Neural cell (in vitro differentiated cells): ENCODE measurements at regions not wholly inside any gene's neighbourhood (a gene's known extent, or its start where the extent isn't known, plus 50 kb on each side); places are given as distances from the start of the nearest gene placed in this dataset.

Experiments used
- H2AFZ ChIP-seq: fragments of 200-600, 300-800 bp; sonication (generic), shearing (Covaris generic); 2 replicates; pipeline ENCODE4 v1.6.0; 2014; ENCODE audit warnings: low read depth, mild to moderate bottlenecking, antibody characterized with exemption, low read length, moderate library complexity
- H3F3A ChIP-seq: fragments of 200-600 bp; shearing (Covaris generic); 2 replicates; pipeline ENCODE4 v1.6.1; 2016; ENCODE audit warnings: mild to moderate bottlenecking, moderate library complexity, mixed read lengths, antibody characterized with exemption, low read length; ENCODE audit not compliant: insufficient read depth, poor library complexity, severe bottlenecking
- H3K27ac ChIP-seq: fragments of 200-600, 300-800 bp; sonication (generic), shearing (Covaris generic); 2 replicates; pipeline ENCODE4 v1.5.1; 2014; ENCODE audit warnings: mild to moderate bottlenecking, low read length, moderate library complexity
- H3K27me3 ChIP-seq: fragments of 300-800, 200-600 bp; sonication (generic), shearing (Covaris generic); 2 replicates; pipeline ENCODE4 v1.6.0; 2014; ENCODE audit warnings: mild to moderate bottlenecking, low read depth, low read length, moderate library complexity; ENCODE audit not compliant: insufficient read depth
- H3K36me3 ChIP-seq: fragments of 300-800, 200-600 bp; sonication (generic), shearing (Covaris generic); 2 replicates; pipeline ENCODE4 v1.5.1; 2014; ENCODE audit warnings: mild to moderate bottlenecking, antibody characterized with exemption, low read length, moderate library complexity; ENCODE audit not compliant: insufficient read depth
- H3K4me2 ChIP-seq: fragments of 300-800, 200-600 bp; sonication (generic), shearing (Covaris generic); 2 replicates; pipeline ENCODE4 v1.6.0; 2014; ENCODE audit warnings: mild to moderate bottlenecking, low read length
- H3K4me3 ChIP-seq: fragments of 300-800, 200-600 bp; sonication (generic), shearing (Covaris generic); 2 replicates; pipeline ENCODE4 v1.5.1; 2014; ENCODE audit warnings: mild to moderate bottlenecking, low read length, moderate library complexity
- H3K79me2 ChIP-seq: fragments of 200-600 bp; shearing (Covaris generic); replicated peaks from 2 replicates; pipeline ENCODE4 v1.6.0; 2014; ENCODE audit warnings: mild to moderate bottlenecking, low read length, moderate library complexity; ENCODE audit not compliant: insufficient read depth
- H3K9ac ChIP-seq: fragments of 300-800, 200-600 bp; sonication (generic), shearing (Covaris generic); 2 replicates; pipeline ENCODE4 v1.6.1; 2016; ENCODE audit warnings: mild to moderate bottlenecking, low read length, mixed read lengths
- H3K9me2 ChIP-seq: fragments of 200-600 bp; shearing (Covaris generic); 2 replicates; pipeline ENCODE4 v1.6.1; 2016; ENCODE audit warnings: mild to moderate bottlenecking, low read length, mixed read lengths; ENCODE audit not compliant: insufficient read depth
- H3K9me3 ChIP-seq: fragments of 200-600, 300-800 bp; sonication (generic), shearing (Covaris generic); 2 replicates; pipeline ENCODE4 v1.6.1; 2016; ENCODE audit warnings: mild to moderate bottlenecking, mixed run types, low read length, moderate library complexity, mixed read lengths
- H4K20me1 ChIP-seq: fragments of 200-600 bp; shearing (Covaris generic); 2 replicates; pipeline ENCODE4 v1.6.1; 2016; ENCODE audit warnings: mild to moderate bottlenecking, mixed run types; ENCODE audit not compliant: insufficient read depth
- EP300 ChIP-seq: fragments of 450-650 bp; conservative IDR thresholded peaks from 2 replicates; pipeline ENCODE4 v1.6.1; 2014; ENCODE audit warnings: antibody characterized with exemption, mild to moderate bottlenecking, moderate library complexity; ENCODE audit not compliant: poor library complexity, severe bottlenecking
- MXI1 ChIP-seq: fragments of 450-650 bp; conservative IDR thresholded peaks from 2 replicates; pipeline ENCODE4 v1.6.1; 2014; ENCODE audit warnings: antibody characterized with exemption, mild to moderate bottlenecking; ENCODE audit not compliant: poor library complexity, severe bottlenecking
- POLR2AphosphoS5 ChIP-seq: IDR thresholded peaks from 2 replicates; pipeline ENCODE4 v1.6.1; 2012
- RAD21 ChIP-seq: fragments of 450-650 bp; conservative IDR thresholded peaks from 2 replicates; pipeline ENCODE4 v1.6.1; 2014; ENCODE audit warnings: antibody characterized with exemption, mild to moderate bottlenecking, moderate library complexity
- SMC3 ChIP-seq: fragments of 450-650 bp; conservative IDR thresholded peaks from 2 replicates; pipeline ENCODE4 v1.6.1; 2014; ENCODE audit warnings: antibody characterized with exemption, mild to moderate bottlenecking, moderate library complexity; ENCODE audit not compliant: poor library complexity
- TAF1 ChIP-seq: IDR thresholded peaks from 2 replicates; pipeline ENCODE4 v1.6.1; 2012; ENCODE audit warnings: low read depth
- TF ChIP-seq, protein P1 (sequence below): IDR thresholded peaks from 2 replicates; pipeline ENCODE4 v1.6.1; 2012; ENCODE audit warnings: borderline replicate concordance
- TF ChIP-seq, protein P2 (sequence below): fragments of 450-650 bp; IDR thresholded peaks from 2 replicates; pipeline ENCODE4 v1.5.1; 2014; ENCODE audit warnings: antibody characterized with exemption, mild to moderate bottlenecking, moderate library complexity; ENCODE audit not compliant: poor library complexity, severe bottlenecking

DNA sequence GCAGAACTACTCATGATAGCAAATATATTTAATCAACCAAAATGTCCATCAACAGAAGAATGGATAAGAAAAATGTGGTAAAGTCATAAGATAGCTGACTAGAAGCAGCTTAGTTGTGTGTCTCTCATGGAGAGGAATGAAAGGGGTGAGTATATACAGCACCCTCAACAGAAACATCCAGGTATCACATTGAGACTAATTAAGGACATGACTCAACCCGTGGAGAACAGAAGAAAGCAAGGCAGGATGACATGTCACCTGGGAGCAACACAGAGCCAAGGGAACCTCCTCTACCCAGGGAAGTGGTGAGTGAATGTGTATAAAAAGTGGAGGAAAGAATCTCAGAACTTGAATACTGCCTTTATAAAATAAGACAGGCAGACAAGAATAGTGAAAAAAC, 1695.0 kb upstream of the CELF4 start:
- no peak overlapping the region for H3K4me2 ChIP-seq
- no peak overlapping the region for H3K27ac ChIP-seq
- H3K9me2 ChIP-seq: no peaks in the 10 kb centered on the region
- no peaks in the 10 kb centered on the region for H4K20me1 ChIP-seq
- no peak overlapping the region for H3K4me3 ChIP-seq
- H3F3A ChIP-seq: no peaks in the 10 kb centered on the region
- H3K79me2 ChIP-seq: no peaks in the 10 kb centered on the region
- H3K27me3 ChIP-seq: no peaks in the 10 kb centered on the region
- no peak overlapping the region for H2AFZ ChIP-seq
- no peaks in the 10 kb centered on the region for H3K9me3 ChIP-seq
- no peaks in the 10 kb centered on the region for H3K36me3 ChIP-seq
- TF ChIP-seq MXI1 (no peak), RAD21 (no peak)
- TF ChIP-seq, protein P1, sequence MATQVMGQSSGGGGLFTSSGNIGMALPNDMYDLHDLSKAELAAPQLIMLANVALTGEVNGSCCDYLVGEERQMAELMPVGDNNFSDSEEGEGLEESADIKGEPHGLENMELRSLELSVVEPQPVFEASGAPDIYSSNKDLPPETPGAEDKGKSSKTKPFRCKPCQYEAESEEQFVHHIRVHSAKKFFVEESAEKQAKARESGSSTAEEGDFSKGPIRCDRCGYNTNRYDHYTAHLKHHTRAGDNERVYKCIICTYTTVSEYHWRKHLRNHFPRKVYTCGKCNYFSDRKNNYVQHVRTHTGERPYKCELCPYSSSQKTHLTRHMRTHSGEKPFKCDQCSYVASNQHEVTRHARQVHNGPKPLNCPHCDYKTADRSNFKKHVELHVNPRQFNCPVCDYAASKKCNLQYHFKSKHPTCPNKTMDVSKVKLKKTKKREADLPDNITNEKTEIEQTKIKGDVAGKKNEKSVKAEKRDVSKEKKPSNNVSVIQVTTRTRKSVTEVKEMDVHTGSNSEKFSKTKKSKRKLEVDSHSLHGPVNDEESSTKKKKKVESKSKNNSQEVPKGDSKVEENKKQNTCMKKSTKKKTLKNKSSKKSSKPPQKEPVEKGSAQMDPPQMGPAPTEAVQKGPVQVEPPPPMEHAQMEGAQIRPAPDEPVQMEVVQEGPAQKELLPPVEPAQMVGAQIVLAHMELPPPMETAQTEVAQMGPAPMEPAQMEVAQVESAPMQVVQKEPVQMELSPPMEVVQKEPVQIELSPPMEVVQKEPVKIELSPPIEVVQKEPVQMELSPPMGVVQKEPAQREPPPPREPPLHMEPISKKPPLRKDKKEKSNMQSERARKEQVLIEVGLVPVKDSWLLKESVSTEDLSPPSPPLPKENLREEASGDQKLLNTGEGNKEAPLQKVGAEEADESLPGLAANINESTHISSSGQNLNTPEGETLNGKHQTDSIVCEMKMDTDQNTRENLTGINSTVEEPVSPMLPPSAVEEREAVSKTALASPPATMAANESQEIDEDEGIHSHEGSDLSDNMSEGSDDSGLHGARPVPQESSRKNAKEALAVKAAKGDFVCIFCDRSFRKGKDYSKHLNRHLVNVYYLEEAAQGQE: no peak
- no peak overlapping the region for H3K9ac ChIP-seq

DNA sequence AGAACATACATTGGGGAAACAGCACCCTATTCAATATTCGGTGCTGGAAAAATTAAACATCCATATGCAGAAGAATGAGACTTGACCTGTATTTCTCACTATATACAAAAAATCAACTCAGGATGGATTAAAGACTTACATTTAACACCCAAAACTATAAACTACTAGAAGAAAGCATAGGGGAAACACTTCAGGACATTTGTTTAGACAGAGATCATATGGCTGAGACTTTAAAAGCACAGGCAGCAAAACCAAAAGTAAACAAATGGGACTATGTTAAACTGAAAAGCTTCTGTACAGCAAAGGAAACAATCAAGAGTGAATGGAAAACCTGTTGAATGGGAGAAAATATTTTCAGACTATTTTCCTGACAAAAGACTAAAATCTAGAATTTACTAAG, 1694.1 kb upstream of the CELF4 start:
- Histone ChIP-seq H3K36me3 (no peaks in the 10 kb centered on the region), H3K27ac (no peak overlapping the region), H2AFZ (no peak overlapping the region), H3K9ac (no peak overlapping the region), H3K4me3 (no peak overlapping the region), H3K9me3 (no peaks in the 10 kb centered on the region), H3K27me3 (no peaks in the 10 kb centered on the region), H3F3A (no peaks in the 10 kb centered on the region), H3K79me2 (no peaks in the 10 kb centered on the region), H3K9me2 (no peaks in the 10 kb centered on the region), H4K20me1 (no peaks in the 10 kb centered on the region), H3K4me2 (no peak overlapping the region)
- TF ChIP-seq, protein P2, sequence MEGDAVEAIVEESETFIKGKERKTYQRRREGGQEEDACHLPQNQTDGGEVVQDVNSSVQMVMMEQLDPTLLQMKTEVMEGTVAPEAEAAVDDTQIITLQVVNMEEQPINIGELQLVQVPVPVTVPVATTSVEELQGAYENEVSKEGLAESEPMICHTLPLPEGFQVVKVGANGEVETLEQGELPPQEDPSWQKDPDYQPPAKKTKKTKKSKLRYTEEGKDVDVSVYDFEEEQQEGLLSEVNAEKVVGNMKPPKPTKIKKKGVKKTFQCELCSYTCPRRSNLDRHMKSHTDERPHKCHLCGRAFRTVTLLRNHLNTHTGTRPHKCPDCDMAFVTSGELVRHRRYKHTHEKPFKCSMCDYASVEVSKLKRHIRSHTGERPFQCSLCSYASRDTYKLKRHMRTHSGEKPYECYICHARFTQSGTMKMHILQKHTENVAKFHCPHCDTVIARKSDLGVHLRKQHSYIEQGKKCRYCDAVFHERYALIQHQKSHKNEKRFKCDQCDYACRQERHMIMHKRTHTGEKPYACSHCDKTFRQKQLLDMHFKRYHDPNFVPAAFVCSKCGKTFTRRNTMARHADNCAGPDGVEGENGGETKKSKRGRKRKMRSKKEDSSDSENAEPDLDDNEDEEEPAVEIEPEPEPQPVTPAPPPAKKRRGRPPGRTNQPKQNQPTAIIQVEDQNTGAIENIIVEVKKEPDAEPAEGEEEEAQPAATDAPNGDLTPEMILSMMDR: no peak
- TF ChIP-seq EP300: no peak
- TF ChIP-seq MXI1: no peak
- TF ChIP-seq, protein P1: no peak
- no peak for TF ChIP-seq SMC3
- TF ChIP-seq TAF1: no peak
- no peak for TF ChIP-seq RAD21
- TF ChIP-seq POLR2AphosphoS5: no peak
